Mesendoderm (in vitro differentiated cells): ENCODE measurements at regions not wholly inside any gene's neighbourhood (a gene's known extent, or its start where the extent isn't known, plus 50 kb on each side); places are given as distances from the start of the nearest gene placed in this dataset.

ENCODE experiments used
- DNase-seq: peaks from one replicate; pipeline ENCODE4 v3.0.0; 2013
- H2AK5ac ChIP-seq: 2 replicates; pipeline ENCODE4 v1.6.1; 2013; ENCODE audit warnings: low read length, inconsistent platforms
- H2BK120ac ChIP-seq: 2 replicates; pipeline ENCODE4 v1.6.1; 2013; ENCODE audit warnings: low read depth, mild to moderate bottlenecking, low read length, moderate library complexity, mixed read lengths
- H2BK15ac ChIP-seq: replicated peaks from 2 replicates; pipeline ENCODE4 v1.6.1; 2013; ENCODE audit warnings: low read depth, mild to moderate bottlenecking, moderate library complexity
- H2BK5ac ChIP-seq: 2 replicates; pipeline ENCODE4 v1.6.1; 2013; ENCODE audit warnings: low read length, inconsistent platforms
- H3K18ac ChIP-seq: 2 replicates; pipeline ENCODE4 v1.6.1; 2013; ENCODE audit warnings: mild to moderate bottlenecking, low read length, mixed read lengths
- H3K23ac ChIP-seq: one replicate; pipeline ENCODE4 v1.6.1; 2013; ENCODE audit warnings: low read length
- H3K27ac ChIP-seq: 2 replicates; pipeline ENCODE4 v1.5.1; 2013; ENCODE audit warnings: low read depth, mild to moderate bottlenecking, inconsistent platforms, low read length, moderate library complexity
- H3K27me3 ChIP-seq: 2 replicates; pipeline ENCODE4 v1.6.1; 2013; ENCODE audit warnings: low read length, control low read depth, mild to moderate bottlenecking, inconsistent platforms; ENCODE audit not compliant: insufficient read depth, poor library complexity
- H3K36me3 ChIP-seq: 2 replicates; pipeline ENCODE4 v1.6.1; 2013; ENCODE audit warnings: low read length, inconsistent platforms; ENCODE audit not compliant: control insufficient read depth, insufficient read depth
- H3K4ac ChIP-seq: one replicate; pipeline ENCODE4 v1.6.1; 2013; ENCODE audit warnings: low read depth, mild to moderate bottlenecking, low read length, moderate library complexity
- H3K4me1 ChIP-seq: 2 replicates; pipeline ENCODE4 v1.6.1; 2013; ENCODE audit warnings: low read depth, low read length, inconsistent platforms; ENCODE audit not compliant: control insufficient read depth
- H3K4me2 ChIP-seq: 2 replicates; pipeline ENCODE4 v1.6.1; 2013; ENCODE audit warnings: low read length
- H3K4me3 ChIP-seq: 2 replicates; pipeline ENCODE4 v1.5.1; 2013; ENCODE audit warnings: mild to moderate bottlenecking, low read length
- H3K56ac ChIP-seq: one replicate; pipeline ENCODE4 v1.6.1; 2013; ENCODE audit warnings: low read length
- H3K79me1 ChIP-seq: 2 replicates; pipeline ENCODE4 v1.6.1; 2013; ENCODE audit warnings: low read length, inconsistent platforms
- H3K79me2 ChIP-seq: 2 replicates; pipeline ENCODE4 v1.6.1; 2013; ENCODE audit warnings: mild to moderate bottlenecking, low read length; ENCODE audit not compliant: control insufficient read depth, insufficient read depth
- H3K9ac ChIP-seq: 2 replicates; pipeline ENCODE4 v1.6.1; 2013; ENCODE audit warnings: low read length, inconsistent platforms
- H4K5ac ChIP-seq: one replicate; pipeline ENCODE4 v1.6.1; 2013; ENCODE audit warnings: low read length
- H4K8ac ChIP-seq: one replicate; pipeline ENCODE4 v1.6.1; 2013; ENCODE audit warnings: low read depth, mild to moderate bottlenecking, control low read depth, low read length, moderate library complexity
- WGBS: extraction: QIAGEN DNeasy Blood & Tissue Kit; methylation state at CpG from one replicate; pipeline ENCODE4 v1.1.7; 2013; ENCODE audit warnings: low lambda C conversion rate, missing lambda C conversion rate; ENCODE audit not compliant: insufficient coverage; ENCODE audit errors: extremely low coverage; 5-methylcytosine and 5-hydroxymethylcytosine counted together

DNA sequence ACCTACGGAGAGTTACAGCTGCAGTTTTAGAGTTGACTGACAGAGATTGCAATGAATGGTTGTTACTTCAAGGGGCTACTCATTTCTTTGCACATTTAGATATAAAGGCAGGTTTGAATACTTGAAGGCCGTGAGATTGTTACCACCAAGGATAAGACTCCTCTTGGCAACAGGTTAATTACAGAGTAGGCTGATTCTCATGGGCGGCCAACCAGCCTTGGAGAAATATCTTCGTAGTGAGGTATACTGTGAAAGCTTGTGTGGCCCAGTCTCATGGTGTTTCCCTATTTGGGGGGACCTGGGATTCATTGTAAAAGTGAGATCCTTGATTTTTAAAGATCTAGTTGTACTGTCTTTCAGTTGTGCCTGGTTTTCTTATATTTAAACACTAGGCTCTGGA is 103.2 kb upstream of the OLFM3 start:
- Histone ChIP-seq H2BK120ac (no peak overlapping the region), H3K27ac (no peak overlapping the region), H4K5ac (no peak overlapping the region), H3K4ac (no peak overlapping the region), H2BK15ac (no peak overlapping the region), H3K23ac (no peak overlapping the region), H3K36me3 (no peaks in the 10 kb centered on the region), H3K79me1 (no peaks in the 10 kb centered on the region), H2AK5ac (no peak overlapping the region), H3K9ac (no peak overlapping the region), H3K4me2 (no peak overlapping the region), H3K79me2 (no peaks in the 10 kb centered on the region), H2BK5ac (no peak overlapping the region), H3K27me3 (no peaks in the 10 kb centered on the region), H3K18ac (no peak overlapping the region), H3K56ac (no peak overlapping the region), H3K4me1 (peaks cover 2% of the 10 kb centered on the region), H3K4me3 (no peak overlapping the region), H4K8ac (no peak overlapping the region)
- no CpG with 5 or more reads among the region's 4 CpGs for WGBS
- DNase-seq: no peak

DNA sequence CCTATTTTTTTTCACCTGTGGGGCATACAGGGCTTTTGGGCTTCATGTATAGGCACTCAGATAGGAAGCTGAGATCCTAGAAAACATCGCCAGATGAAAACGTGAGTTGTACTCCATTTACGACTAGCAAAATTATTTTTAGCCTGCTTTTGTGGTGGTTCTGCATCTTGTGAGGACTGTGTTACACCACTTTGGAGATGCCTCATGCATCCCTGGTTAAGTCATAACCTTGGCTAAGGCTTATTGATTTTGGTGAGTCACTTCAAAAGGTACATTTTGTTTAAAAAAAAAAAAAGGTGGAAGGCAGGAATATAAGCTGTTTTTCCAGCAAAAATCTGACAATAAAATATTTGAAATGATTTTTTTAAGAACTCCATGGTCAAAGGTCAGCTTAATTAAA is 101.8 kb upstream of the OLFM3 start:
- Histone ChIP-seq H4K8ac (no peak overlapping the region), H3K27me3 (no peaks in the 10 kb centered on the region), H2BK120ac (no peak overlapping the region), H3K27ac (no peak overlapping the region), H3K4me1 (peaks cover 2% of the 10 kb centered on the region), H3K18ac (no peak overlapping the region), H3K4ac (no peak overlapping the region), H4K5ac (no peak overlapping the region), H3K79me2 (no peaks in the 10 kb centered on the region), H3K56ac (no peak overlapping the region), H3K4me2 (no peak overlapping the region), H3K23ac (no peak overlapping the region), H3K9ac (no peak overlapping the region), H2AK5ac (no peak overlapping the region), H2BK5ac (no peak overlapping the region), H2BK15ac (no peak overlapping the region), H3K4me3 (no peak overlapping the region), H3K36me3 (no peaks in the 10 kb centered on the region), H3K79me1 (no peaks in the 10 kb centered on the region)
- no peak for DNase-seq
- no CpG with 5 or more reads among the region's 3 CpGs for WGBS

DNA sequence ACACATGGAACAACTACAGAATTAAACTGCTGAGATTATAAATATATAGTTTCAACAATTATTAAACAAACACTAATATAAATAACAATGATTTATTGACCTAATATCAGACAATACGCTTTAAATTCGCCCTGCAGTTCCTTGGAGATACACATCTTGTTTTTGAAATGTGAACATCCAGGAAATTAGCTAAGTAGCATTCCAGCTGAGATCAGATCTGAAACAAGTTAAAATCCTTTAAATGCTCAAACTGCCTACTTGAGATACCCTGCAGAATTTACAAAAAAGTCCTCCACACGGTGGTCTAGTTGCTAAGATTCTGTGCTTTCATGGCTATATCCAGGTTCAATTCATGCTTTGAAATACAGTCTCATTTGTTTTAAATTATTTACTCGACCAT is 101.4 kb upstream of the OLFM3 start:
- Histone ChIP-seq H3K18ac (no peak overlapping the region), H3K4me1 (peaks cover 2% of the 10 kb centered on the region), H3K9ac (no peak overlapping the region), H4K5ac (no peak overlapping the region), H3K79me2 (no peaks in the 10 kb centered on the region), H2BK120ac (no peak overlapping the region), H3K36me3 (no peaks in the 10 kb centered on the region), H2AK5ac (no peak overlapping the region), H3K4me3 (no peak overlapping the region), H3K4ac (no peak overlapping the region), H2BK15ac (no peak overlapping the region), H3K27me3 (no peaks in the 10 kb centered on the region), H3K56ac (no peak overlapping the region), H4K8ac (no peak overlapping the region), H3K27ac (no peak overlapping the region), H2BK5ac (no peak overlapping the region), H3K4me2 (no peak overlapping the region), H3K79me1 (no peaks in the 10 kb centered on the region), H3K23ac (no peak overlapping the region)
- no peak for DNase-seq
- WGBS: 100% methylated on average over 2 of the region's 4 CpGs

DNA sequence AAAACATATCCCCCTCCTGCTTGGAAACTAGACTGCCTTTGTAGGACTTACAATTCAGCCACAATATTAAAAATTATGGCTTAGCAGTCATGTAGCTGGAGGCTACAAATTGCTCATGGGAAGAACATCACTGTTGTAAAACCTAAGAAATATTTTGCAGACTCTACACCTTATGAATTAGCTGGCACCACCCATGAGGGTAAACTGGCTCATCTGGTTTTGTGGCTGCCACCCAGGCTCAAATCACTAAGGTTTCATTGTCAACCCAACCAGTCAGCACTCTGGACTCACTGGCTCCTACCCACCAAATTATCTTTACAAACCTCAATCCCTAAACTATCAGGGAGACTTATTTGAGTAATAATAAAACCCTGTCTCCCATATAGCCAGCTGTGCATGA is 100.7 kb upstream of the OLFM3 start:
- no peak overlapping the region for H3K4ac ChIP-seq
- H3K27ac ChIP-seq: no peak overlapping the region
- no peak overlapping the region for H4K5ac ChIP-seq

DNA sequence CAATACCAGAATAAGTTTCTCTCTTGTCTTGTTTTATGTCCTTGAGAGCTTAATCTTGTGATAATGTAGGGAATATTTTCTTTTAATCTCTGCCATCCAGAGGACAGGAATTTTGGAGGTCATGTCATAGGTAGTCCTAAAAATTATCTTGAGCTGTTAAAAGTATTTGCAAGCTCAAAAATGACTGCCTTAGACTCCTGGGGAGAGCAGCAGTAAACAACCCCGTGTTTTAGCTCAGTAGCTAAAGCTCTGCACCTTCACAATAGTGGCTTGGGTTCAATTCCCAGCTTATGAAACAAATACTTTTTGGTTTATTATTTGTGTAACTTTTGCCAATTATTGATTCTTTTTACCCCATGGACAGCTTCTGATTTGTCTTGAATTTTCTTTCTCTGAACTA is 99.4 kb upstream of the OLFM3 start:
- no peak for DNase-seq
- Histone ChIP-seq H2BK15ac (no peak overlapping the region), H2BK5ac (no peak overlapping the region), H3K4ac (no peak overlapping the region), H3K56ac (no peak overlapping the region), H3K27me3 (no peaks in the 10 kb centered on the region), H3K79me2 (no peaks in the 10 kb centered on the region), H4K5ac (no peak overlapping the region), H3K27ac (no peak overlapping the region), H3K36me3 (no peaks in the 10 kb centered on the region), H3K4me3 (no peak overlapping the region), H2BK120ac (no peak overlapping the region), H3K18ac (peak overlapping the region; percentile 39), H2AK5ac (no peak overlapping the region), H3K9ac (no peak overlapping the region), H3K4me1 (no peaks in the 10 kb centered on the region), H3K23ac (no peak overlapping the region), H3K4me2 (no peak overlapping the region), H4K8ac (no peak overlapping the region), H3K79me1 (no peaks in the 10 kb centered on the region)
- WGBS: no CpG with 5 or more reads among the region's 1 CpG

More for the DNA sequence above, 100.7 kb upstream of the OLFM3 start:
- Histone ChIP-seq H3K79me2 (no peaks in the 10 kb centered on the region), H3K36me3 (no peaks in the 10 kb centered on the region), H3K27me3 (no peaks in the 10 kb centered on the region), H3K23ac (no peak overlapping the region), H2BK15ac (no peak overlapping the region), H3K4me2 (no peak overlapping the region), H3K56ac (no peak overlapping the region), H2BK120ac (no peak overlapping the region), H2BK5ac (no peak overlapping the region), H3K18ac (no peak overlapping the region), H2AK5ac (no peak overlapping the region), H3K4me3 (no peak overlapping the region), H3K79me1 (no peaks in the 10 kb centered on the region), H3K9ac (no peak overlapping the region), H3K4me1 (peaks cover 2% of the 10 kb centered on the region), H4K8ac (no peak overlapping the region)
- no peak for DNase-seq

DNA sequence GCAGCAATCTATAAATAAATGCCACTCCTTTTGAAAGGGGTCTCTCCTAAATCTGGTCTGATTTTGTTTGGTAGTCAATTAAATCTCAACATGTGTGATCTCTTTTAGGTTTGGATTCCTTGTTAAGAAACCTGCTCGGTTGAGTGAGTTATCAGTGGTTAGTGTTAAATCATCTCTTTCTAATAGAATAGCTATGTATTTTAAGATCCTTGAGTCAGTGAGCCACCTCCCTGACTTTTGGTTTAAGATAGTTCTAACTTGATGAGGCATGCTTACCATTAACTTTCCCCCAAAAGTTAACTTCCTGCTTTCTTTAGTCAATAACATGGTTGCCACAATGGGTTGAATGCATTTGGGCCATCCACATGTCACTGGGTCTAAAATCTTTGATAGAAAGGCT is 93.1 kb upstream of the OLFM3 start:
- no peaks in the 10 kb centered on the region for H3K79me1 ChIP-seq
- no peak overlapping the region for H3K4ac ChIP-seq
- no peaks in the 10 kb centered on the region for H3K4me1 ChIP-seq
- H3K4me2 ChIP-seq: no peak overlapping the region
- no peak overlapping the region for H3K9ac ChIP-seq
- H2BK120ac ChIP-seq: no peak overlapping the region
- H3K27ac ChIP-seq: no peak overlapping the region
- no peak overlapping the region for H3K18ac ChIP-seq
- no peak overlapping the region for H3K56ac ChIP-seq
- no peak overlapping the region for H2BK5ac ChIP-seq
- no peaks in the 10 kb centered on the region for H3K79me2 ChIP-seq
- no peak overlapping the region for H3K4me3 ChIP-seq
- no peak overlapping the region for H2BK15ac ChIP-seq
- no peaks in the 10 kb centered on the region for H3K27me3 ChIP-seq
- no peak overlapping the region for H4K5ac ChIP-seq
- DNase-seq: no peak
- H3K36me3 ChIP-seq: no peaks in the 10 kb centered on the region
- no CpG with 5 or more reads among the region's 1 CpG for WGBS
- no peak overlapping the region for H4K8ac ChIP-seq
- H2AK5ac ChIP-seq: no peak overlapping the region
- no peak overlapping the region for H3K23ac ChIP-seq
